C4-2B (cell line): ENCODE measurements at regions not wholly inside any gene's neighbourhood (a gene's known extent, or its start where the extent isn't known, plus 50 kb on each side); places are given as distances from the start of the nearest gene placed in this dataset.

Experiments
- ZFX ChIP-seq: fragments of 450-650 bp; IDR thresholded peaks from 2 replicates; pipeline ENCODE4 v1.6.1; 2017
- TF ChIP-seq, protein P1 (sequence below): fragments of 450-650 bp; conservative IDR thresholded peaks from 2 replicates; pipeline ENCODE4 v1.5.1; 2017; ENCODE audit warnings: mild to moderate bottlenecking

DNA sequence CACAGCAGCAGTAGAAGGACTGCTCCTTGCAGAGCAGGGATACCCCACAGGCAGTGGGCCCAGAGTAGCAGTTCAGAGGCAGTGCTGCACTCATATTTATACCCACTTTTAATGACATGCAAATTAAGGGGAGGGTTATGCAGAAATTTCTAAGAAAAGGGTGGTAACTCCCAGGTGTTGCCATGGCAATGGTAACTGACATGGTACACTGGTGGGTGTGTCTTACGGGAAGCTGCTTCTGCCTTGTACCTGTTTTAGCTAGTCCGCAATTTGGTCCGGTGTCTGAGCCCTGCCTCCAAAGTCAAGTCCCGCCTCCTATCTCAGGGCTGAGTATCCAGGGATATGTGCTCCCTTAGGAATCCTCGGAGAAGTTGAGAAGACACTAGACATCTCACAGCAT lies 79.2 kb upstream of the UQCRFS1 start:
- no peak for TF ChIP-seq ZFX
- TF ChIP-seq, protein P1, sequence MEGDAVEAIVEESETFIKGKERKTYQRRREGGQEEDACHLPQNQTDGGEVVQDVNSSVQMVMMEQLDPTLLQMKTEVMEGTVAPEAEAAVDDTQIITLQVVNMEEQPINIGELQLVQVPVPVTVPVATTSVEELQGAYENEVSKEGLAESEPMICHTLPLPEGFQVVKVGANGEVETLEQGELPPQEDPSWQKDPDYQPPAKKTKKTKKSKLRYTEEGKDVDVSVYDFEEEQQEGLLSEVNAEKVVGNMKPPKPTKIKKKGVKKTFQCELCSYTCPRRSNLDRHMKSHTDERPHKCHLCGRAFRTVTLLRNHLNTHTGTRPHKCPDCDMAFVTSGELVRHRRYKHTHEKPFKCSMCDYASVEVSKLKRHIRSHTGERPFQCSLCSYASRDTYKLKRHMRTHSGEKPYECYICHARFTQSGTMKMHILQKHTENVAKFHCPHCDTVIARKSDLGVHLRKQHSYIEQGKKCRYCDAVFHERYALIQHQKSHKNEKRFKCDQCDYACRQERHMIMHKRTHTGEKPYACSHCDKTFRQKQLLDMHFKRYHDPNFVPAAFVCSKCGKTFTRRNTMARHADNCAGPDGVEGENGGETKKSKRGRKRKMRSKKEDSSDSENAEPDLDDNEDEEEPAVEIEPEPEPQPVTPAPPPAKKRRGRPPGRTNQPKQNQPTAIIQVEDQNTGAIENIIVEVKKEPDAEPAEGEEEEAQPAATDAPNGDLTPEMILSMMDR, result no peak
